HCT116 (cell line): ENCODE measurements at regions not wholly inside any gene's neighbourhood (a gene's known extent, or its start where the extent isn't known, plus 50 kb on each side); places are given as distances from the start of the nearest gene placed in this dataset.

ENCODE experiments used
- ATAC-seq: fragments of 200-7000 bp; cut with Tn5 transposase; 2 replicates; pipeline ENCODE4 v1.9.1; 2020; ENCODE audit warnings: mild to moderate bottlenecking, moderate library complexity
- BruUV-seq: library from RNA; stranded (reverse); fragments of 400-500 nt; replicated peaks from 2 replicates; lab custom pipeline; 2021; lab: Mats Ljungman, UMichigan
- CTCF ChIA-PET: fragments of 300-600 bp; sonication (Branson Sonifier 250); formaldehyde crosslinking; loops from one replicate; lab custom pipeline; 2021; ENCODE audit warnings: antibody characterized with exemption; lab: Charles Lee
- POLR2A ChIA-PET: fragments of 300-600, 350-600 bp; sonication (Branson Sonifier 250); formaldehyde crosslinking; loops from one replicate; lab custom pipeline; 2021; ENCODE audit warnings: antibody characterized with exemption; lab: Charles Lee
- RAD21 ChIA-PET, 2 experiments: fragments of 300-600 bp; sonication (Branson Sonifier 250); formaldehyde crosslinking; loops; one replicate each; lab custom pipeline; 2023; ENCODE audit warnings: low total read pairs in 2 of 2; ENCODE audit not compliant: uncharacterized antibody in 2 of 2, unreplicated experiment in 2 of 2, low non-redundant PET in 1 of 2; lab: Charles Lee
- DNase-seq: peaks from one replicate; pipeline ENCODE4 v3.0.0-alpha.2; 2010; ENCODE audit warnings: low read depth, low spot score
- H2AFZ ChIP-seq: fragments of 200-600 bp; shearing (Covaris generic), sonication (generic); 2 replicates; pipeline ENCODE4 v1.6.1; 2017; ENCODE audit warnings: low read depth, mixed run types, mixed read lengths, antibody characterized with exemption, low read length; ENCODE audit not compliant: poor library complexity, severe bottlenecking
- H3K27ac ChIP-seq: 2 replicates; pipeline ENCODE4 v1.5.1; 2012; ENCODE audit warnings: low read depth, low read length
- H3K27me3 ChIP-seq: fragments of 200-600 bp; sonication (generic); 2 replicates; pipeline ENCODE4 v1.6.1; 2016; ENCODE audit warnings: mixed run types, low read length, mixed read lengths; ENCODE audit not compliant: insufficient read depth
- H3K36me3 ChIP-seq, 2 experiments: fragments of 200-500 bp in 1 of 2; fragments of 200-600 bp in 1 of 2; sonication (Bioruptor generic) in 1 of 2; sonication (generic) in 1 of 2; 2 replicates each; pipeline versions ENCODE4 v1.5.1 to v1.6.1; 2014 to 2016; ENCODE audit warnings: low read length in 2 of 2, inconsistent platforms in 1 of 2, mixed read lengths in 1 of 2, mixed run types in 1 of 2; ENCODE audit not compliant: insufficient read depth in 2 of 2, control insufficient read depth in 1 of 2
- H3K4me1 ChIP-seq, 2 experiments: fragments of 200-600 bp in 1 of 2; sonication (generic) in 1 of 2; 2 replicates each; pipeline versions ENCODE4 v1.5.1 to v1.6.1; 2012 to 2017; ENCODE audit warnings: low read length in 2 of 2, inconsistent platforms in 1 of 2, mild to moderate bottlenecking in 1 of 2, mixed read lengths in 1 of 2, mixed run types in 1 of 2, moderate library complexity in 1 of 2; ENCODE audit not compliant: insufficient read depth in 2 of 2, control insufficient read depth in 1 of 2
- H3K4me2 ChIP-seq: fragments of 200-600 bp; sonication (generic); 2 replicates; pipeline ENCODE4 v1.6.1; 2017; ENCODE audit warnings: mixed run types, low read length, mixed read lengths
- H3K4me3 ChIP-seq, 2 experiments: fragments of 200-600 bp in 1 of 2; sonication (generic) in 1 of 2; replicated peaks in 1 of 2; 2 replicates each; pipeline ENCODE4 v1.5.1; 2011 to 2016; ENCODE audit warnings: low read length in 2 of 2, control low read depth in 1 of 2, low read depth in 1 of 2, mild to moderate bottlenecking in 1 of 2, mixed read lengths in 1 of 2, mixed run types in 1 of 2
- H3K79me2 ChIP-seq: fragments of 200-600 bp; sonication (generic); 2 replicates; pipeline ENCODE4 v1.6.1; 2017; ENCODE audit warnings: mild to moderate bottlenecking, mixed run types, low read length, moderate library complexity, mixed read lengths; ENCODE audit not compliant: insufficient read depth
- H3K9ac ChIP-seq: fragments of 200-600 bp; sonication (generic); 2 replicates; pipeline ENCODE4 v1.6.1; 2016; ENCODE audit warnings: low read length, mixed read lengths
- H3K9me2 ChIP-seq: fragments of 200-600 bp; sonication (generic), shearing (Covaris generic); 2 replicates; pipeline ENCODE4 v1.6.1; 2017; ENCODE audit warnings: mixed run types, mild to moderate bottlenecking, moderate library complexity; ENCODE audit not compliant: insufficient read depth
- H3K9me3 ChIP-seq, 2 experiments: fragments of 200-500 bp in 1 of 2; fragments of 200-600 bp in 1 of 2; sonication (Bioruptor generic) in 1 of 2; sonication (generic) in 1 of 2; 2 replicates each; pipeline ENCODE4 v1.6.1; 2014 to 2017; ENCODE audit warnings: low read length in 2 of 2, mixed read lengths in 2 of 2, inconsistent platforms in 1 of 2, low read depth in 1 of 2, mild to moderate bottlenecking in 1 of 2, mixed run types in 1 of 2, moderate library complexity in 1 of 2; ENCODE audit not compliant: control insufficient read depth in 1 of 2, insufficient read depth in 1 of 2
- H4K20me1 ChIP-seq: fragments of 200-600 bp; sonication (generic), shearing (Covaris generic); 2 replicates; pipeline ENCODE4 v1.6.1; 2017; ENCODE audit warnings: mixed run types, mild to moderate bottlenecking, moderate library complexity; ENCODE audit not compliant: insufficient read depth
- CBX3 ChIP-seq: IDR thresholded peaks from 2 replicates; pipeline ENCODE4 v1.6.1; 2012; ENCODE audit warnings: low read depth
- CEBPB ChIP-seq: IDR thresholded peaks from 2 replicates; pipeline ENCODE4 v1.6.1; 2012; ENCODE audit warnings: low read depth
- EGR1 ChIP-seq: IDR thresholded peaks from 2 replicates; pipeline ENCODE4 v1.6.1; 2012; ENCODE audit warnings: low read depth
- ELF1 ChIP-seq: IDR thresholded peaks from 2 replicates; pipeline ENCODE4 v1.6.1; 2012; ENCODE audit warnings: low read depth, borderline replicate concordance
- EZH2 ChIP-seq: fragments of 200-600 bp; sonication (generic); IDR thresholded peaks from 2 replicates; pipeline ENCODE4 v1.6.1; 2017; ENCODE audit warnings: antibody characterized with exemption, mixed run types
- EZH2phosphoT487 ChIP-seq: fragments of 200-600 bp; IDR thresholded peaks from 2 replicates; pipeline ENCODE4 v1.6.1; 2018; ENCODE audit warnings: antibody characterized with exemption, borderline replicate concordance
- FOSL1 ChIP-seq: IDR thresholded peaks from 2 replicates; pipeline ENCODE4 v1.6.1; 2012; ENCODE audit warnings: low read depth
- JUND ChIP-seq: IDR thresholded peaks from 2 replicates; pipeline ENCODE4 v1.6.1; 2012
- POLR2A ChIP-seq: IDR thresholded peaks from 2 replicates; pipeline ENCODE4 v1.7.0; 2011; ENCODE audit warnings: borderline replicate concordance; ENCODE audit not compliant: insufficient read depth, insufficient read length; ENCODE audit errors: extremely low read depth
- POLR2AphosphoS5 ChIP-seq: IDR thresholded peaks from 2 replicates; pipeline ENCODE4 v1.6.1; 2011; ENCODE audit warnings: mild to moderate bottlenecking, low read depth, low read length, moderate library complexity
- RAD21 ChIP-seq: IDR thresholded peaks from 2 replicates; pipeline ENCODE4 v1.6.1; 2012; ENCODE audit warnings: low read depth, mild to moderate bottlenecking
- SIN3A ChIP-seq: IDR thresholded peaks from 2 replicates; pipeline ENCODE4 v1.6.1; 2012; ENCODE audit warnings: low read depth
- SP1 ChIP-seq: IDR thresholded peaks from 2 replicates; pipeline ENCODE4 v1.6.1; 2012; ENCODE audit warnings: low read depth
- SRF ChIP-seq: IDR thresholded peaks from 2 replicates; pipeline ENCODE4 v1.6.1; 2012; ENCODE audit warnings: low read depth
- YY1 ChIP-seq: IDR thresholded peaks from 2 replicates; pipeline ENCODE4 v1.6.1; 2011; ENCODE audit warnings: low read length, low read depth, moderate library complexity, mild to moderate bottlenecking; ENCODE audit not compliant: insufficient replicate concordance; ENCODE audit errors: extremely low read depth
- intact Hi-C: fragments of 100-400 bp; cut with micrococcal nuclease; formaldehyde crosslinking; loops from 2 replicates; pipeline ENCODE4 v1.10.0; 2022
- TF ChIP-seq, protein P1 (sequence below): IDR thresholded peaks from 2 replicates; pipeline ENCODE4 v1.6.1; 2012
- TF ChIP-seq, protein P2 (sequence below): IDR thresholded peaks from 2 replicates; pipeline ENCODE4 v1.6.1; 2012; ENCODE audit warnings: low read depth
- TF ChIP-seq, protein P3 (sequence below), 3 experiments: fragments of 200-600 bp in 1 of 3; sonication (generic) in 1 of 3; IDR thresholded peaks in 2 of 3; conservative IDR thresholded peaks in 1 of 3; 2 replicates each; pipeline ENCODE4 v1.5.1; 2012 to 2017; ENCODE audit warnings: low read depth in 2 of 3, low read length in 2 of 3, antibody characterized with exemption in 1 of 3, borderline replicate concordance in 1 of 3, control low read depth in 1 of 3, mild to moderate bottlenecking in 1 of 3, mixed read lengths in 1 of 3, mixed run types in 1 of 3, moderate library complexity in 1 of 3; ENCODE audit not compliant: insufficient read depth in 1 of 3

DNA sequence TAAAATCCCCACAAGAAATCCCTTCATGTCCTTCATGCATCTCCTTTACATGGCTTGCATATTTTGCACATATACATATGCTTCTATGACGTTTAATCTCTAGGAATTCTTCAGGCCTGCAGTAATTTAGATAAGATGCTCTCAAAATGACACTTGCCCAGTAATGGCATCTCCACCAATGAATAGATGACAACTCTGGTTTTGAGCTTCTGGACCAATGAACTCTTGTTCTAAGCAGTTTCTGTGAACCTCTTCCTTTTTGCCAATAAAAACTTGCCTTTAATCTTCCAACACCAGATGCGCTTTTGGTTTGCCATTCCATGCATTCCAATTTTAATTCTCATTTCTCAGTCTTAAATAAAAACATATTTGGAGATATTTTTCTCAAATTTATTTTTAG, 189.8 kb upstream of the OLFM3 start (continued):
- TF ChIP-seq, protein P1, sequence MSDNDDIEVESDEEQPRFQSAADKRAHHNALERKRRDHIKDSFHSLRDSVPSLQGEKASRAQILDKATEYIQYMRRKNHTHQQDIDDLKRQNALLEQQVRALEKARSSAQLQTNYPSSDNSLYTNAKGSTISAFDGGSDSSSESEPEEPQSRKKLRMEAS, result no peak
- TF ChIP-seq EGR1 (no peak), CBX3 (no peak), ELF1 (no peak), SRF (no peak), EZH2phosphoT487 (no peak)
- TF ChIP-seq, protein P2, sequence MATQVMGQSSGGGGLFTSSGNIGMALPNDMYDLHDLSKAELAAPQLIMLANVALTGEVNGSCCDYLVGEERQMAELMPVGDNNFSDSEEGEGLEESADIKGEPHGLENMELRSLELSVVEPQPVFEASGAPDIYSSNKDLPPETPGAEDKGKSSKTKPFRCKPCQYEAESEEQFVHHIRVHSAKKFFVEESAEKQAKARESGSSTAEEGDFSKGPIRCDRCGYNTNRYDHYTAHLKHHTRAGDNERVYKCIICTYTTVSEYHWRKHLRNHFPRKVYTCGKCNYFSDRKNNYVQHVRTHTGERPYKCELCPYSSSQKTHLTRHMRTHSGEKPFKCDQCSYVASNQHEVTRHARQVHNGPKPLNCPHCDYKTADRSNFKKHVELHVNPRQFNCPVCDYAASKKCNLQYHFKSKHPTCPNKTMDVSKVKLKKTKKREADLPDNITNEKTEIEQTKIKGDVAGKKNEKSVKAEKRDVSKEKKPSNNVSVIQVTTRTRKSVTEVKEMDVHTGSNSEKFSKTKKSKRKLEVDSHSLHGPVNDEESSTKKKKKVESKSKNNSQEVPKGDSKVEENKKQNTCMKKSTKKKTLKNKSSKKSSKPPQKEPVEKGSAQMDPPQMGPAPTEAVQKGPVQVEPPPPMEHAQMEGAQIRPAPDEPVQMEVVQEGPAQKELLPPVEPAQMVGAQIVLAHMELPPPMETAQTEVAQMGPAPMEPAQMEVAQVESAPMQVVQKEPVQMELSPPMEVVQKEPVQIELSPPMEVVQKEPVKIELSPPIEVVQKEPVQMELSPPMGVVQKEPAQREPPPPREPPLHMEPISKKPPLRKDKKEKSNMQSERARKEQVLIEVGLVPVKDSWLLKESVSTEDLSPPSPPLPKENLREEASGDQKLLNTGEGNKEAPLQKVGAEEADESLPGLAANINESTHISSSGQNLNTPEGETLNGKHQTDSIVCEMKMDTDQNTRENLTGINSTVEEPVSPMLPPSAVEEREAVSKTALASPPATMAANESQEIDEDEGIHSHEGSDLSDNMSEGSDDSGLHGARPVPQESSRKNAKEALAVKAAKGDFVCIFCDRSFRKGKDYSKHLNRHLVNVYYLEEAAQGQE, result no peak

DNA sequence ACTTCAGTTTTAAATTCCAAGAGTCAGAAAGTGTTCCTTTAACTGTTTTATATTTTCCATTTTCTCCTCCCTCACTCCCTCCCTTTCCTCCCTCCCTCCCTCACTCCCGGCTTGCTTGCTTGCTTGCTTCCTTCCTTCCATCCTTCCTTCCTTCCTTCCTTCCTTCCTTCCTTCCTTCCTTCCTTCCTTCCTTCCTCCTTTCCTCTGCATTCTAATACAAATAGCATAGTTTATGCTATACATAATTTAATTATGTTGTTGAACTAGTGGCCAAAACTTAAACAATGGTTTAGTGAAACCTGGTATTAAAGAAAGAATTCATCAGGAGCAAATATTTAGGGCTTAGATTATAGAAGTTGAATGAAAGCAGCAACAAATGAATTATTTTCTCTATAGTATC, 188.5 kb upstream of the OLFM3 start:
- H3K9me3 ChIP-seq, result no peaks in the 10 kb centered on the region
- no peak overlapping the region for H3K9ac ChIP-seq
- H3K4me2 ChIP-seq, result no peak overlapping the region
- DNase-seq (no peak), ATAC-seq (no peak)
- intact Hi-C loops, result no loop called here
- no peaks in the 10 kb centered on the region for H3K36me3 ChIP-seq
- BruUV-seq, result no TSS peak
- H3K4me3 ChIP-seq, result no peak overlapping the region
- H3K27ac ChIP-seq, result no peak overlapping the region
- no peaks in the 10 kb centered on the region for H4K20me1 ChIP-seq
- ChIA-PET RAD21 (no interaction called here), POLR2A (no interaction called here), CTCF (no interaction called here)
- no peaks in the 10 kb centered on the region for H3K79me2 ChIP-seq
- no peaks in the 10 kb centered on the region for H3K4me1 ChIP-seq
- H3K9me2 ChIP-seq, result no peaks in the 10 kb centered on the region
- no peak overlapping the region for H2AFZ ChIP-seq
- no peaks in the 10 kb centered on the region for H3K27me3 ChIP-seq
- TF ChIP-seq SRF, result no peak
- TF ChIP-seq EZH2phosphoT487, result no peak
- no peak for TF ChIP-seq CEBPB
- TF ChIP-seq EGR1, result no peak
- TF ChIP-seq CBX3, result no peak
- TF ChIP-seq, protein P3, sequence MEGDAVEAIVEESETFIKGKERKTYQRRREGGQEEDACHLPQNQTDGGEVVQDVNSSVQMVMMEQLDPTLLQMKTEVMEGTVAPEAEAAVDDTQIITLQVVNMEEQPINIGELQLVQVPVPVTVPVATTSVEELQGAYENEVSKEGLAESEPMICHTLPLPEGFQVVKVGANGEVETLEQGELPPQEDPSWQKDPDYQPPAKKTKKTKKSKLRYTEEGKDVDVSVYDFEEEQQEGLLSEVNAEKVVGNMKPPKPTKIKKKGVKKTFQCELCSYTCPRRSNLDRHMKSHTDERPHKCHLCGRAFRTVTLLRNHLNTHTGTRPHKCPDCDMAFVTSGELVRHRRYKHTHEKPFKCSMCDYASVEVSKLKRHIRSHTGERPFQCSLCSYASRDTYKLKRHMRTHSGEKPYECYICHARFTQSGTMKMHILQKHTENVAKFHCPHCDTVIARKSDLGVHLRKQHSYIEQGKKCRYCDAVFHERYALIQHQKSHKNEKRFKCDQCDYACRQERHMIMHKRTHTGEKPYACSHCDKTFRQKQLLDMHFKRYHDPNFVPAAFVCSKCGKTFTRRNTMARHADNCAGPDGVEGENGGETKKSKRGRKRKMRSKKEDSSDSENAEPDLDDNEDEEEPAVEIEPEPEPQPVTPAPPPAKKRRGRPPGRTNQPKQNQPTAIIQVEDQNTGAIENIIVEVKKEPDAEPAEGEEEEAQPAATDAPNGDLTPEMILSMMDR (IDR thresholded peaks at IDR 0.05 in 2 of 3, conservative IDR thresholded peaks at IDR 0.05 in 1 of 3; ENCODE audit: borderline replicate concordance in 1 of 3, insufficient read depth in 1 of 3, low read depth in 2 of 3, low read length in 2 of 3), result no peak
- TF ChIP-seq YY1, result no peak
- TF ChIP-seq SIN3A, result no peak
- TF ChIP-seq FOSL1, result no peak
- TF ChIP-seq SP1, result no peak
- TF ChIP-seq, protein P2, result no peak
- TF ChIP-seq ELF1, result no peak
- no peak for TF ChIP-seq POLR2A
- TF ChIP-seq POLR2AphosphoS5, result no peak
- TF ChIP-seq JUND, result no peak
- TF ChIP-seq RAD21, result no peak
- TF ChIP-seq EZH2, result no peak
